22Rv1 (cell line): ENCODE measurements at regions not wholly inside any gene's neighbourhood (a gene's known extent, or its start where the extent isn't known, plus 50 kb on each side); places are given as distances from the start of the nearest gene placed in this dataset.

ENCODE experiments used
- H3K27ac ChIP-seq: fragments of 450-650 bp; 2 replicates; pipeline ENCODE4 v1.5.1; 2017
- ZFX ChIP-seq: fragments of 450-650 bp; IDR thresholded peaks from 2 replicates; pipeline ENCODE4 v1.6.1; 2017; ENCODE audit warnings: antibody characterized with exemption, borderline replicate concordance
- TF ChIP-seq, protein P1 (sequence below): fragments of 450-650 bp; IDR thresholded peaks from 2 replicates; pipeline ENCODE4 v1.5.1; 2017; ENCODE audit warnings: mild to moderate bottlenecking

DNA sequence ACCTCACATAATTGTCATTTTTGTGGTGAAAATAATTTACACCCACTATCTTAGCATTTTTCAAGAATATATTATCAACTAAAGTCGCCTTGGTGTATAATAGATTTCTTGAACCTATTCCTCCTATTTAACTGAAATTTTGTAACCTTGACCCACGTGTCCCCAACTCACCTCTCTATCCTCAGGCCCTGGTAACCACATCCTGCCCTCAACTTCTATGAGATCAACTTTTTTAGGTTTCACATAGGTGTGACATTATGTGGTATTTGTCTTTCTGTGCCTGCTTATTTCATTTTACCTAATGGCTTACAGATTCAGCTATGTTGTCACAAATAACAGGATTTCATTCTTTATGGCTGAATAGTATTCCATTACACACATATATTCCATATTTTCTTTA, 73.0 kb upstream of the CNTNAP4 start:
- no peak overlapping the region for H3K27ac ChIP-seq
- TF ChIP-seq, protein P1, sequence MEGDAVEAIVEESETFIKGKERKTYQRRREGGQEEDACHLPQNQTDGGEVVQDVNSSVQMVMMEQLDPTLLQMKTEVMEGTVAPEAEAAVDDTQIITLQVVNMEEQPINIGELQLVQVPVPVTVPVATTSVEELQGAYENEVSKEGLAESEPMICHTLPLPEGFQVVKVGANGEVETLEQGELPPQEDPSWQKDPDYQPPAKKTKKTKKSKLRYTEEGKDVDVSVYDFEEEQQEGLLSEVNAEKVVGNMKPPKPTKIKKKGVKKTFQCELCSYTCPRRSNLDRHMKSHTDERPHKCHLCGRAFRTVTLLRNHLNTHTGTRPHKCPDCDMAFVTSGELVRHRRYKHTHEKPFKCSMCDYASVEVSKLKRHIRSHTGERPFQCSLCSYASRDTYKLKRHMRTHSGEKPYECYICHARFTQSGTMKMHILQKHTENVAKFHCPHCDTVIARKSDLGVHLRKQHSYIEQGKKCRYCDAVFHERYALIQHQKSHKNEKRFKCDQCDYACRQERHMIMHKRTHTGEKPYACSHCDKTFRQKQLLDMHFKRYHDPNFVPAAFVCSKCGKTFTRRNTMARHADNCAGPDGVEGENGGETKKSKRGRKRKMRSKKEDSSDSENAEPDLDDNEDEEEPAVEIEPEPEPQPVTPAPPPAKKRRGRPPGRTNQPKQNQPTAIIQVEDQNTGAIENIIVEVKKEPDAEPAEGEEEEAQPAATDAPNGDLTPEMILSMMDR: no peak
- TF ChIP-seq ZFX: no peak

GRCh38 chr16:76207270-76207669, 69.9 kb upstream of the CNTNAP4 start:
- no peak overlapping the region for H3K27ac ChIP-seq
- TF ChIP-seq ZFX: no peak
- TF ChIP-seq, protein P1: no peak

DNA sequence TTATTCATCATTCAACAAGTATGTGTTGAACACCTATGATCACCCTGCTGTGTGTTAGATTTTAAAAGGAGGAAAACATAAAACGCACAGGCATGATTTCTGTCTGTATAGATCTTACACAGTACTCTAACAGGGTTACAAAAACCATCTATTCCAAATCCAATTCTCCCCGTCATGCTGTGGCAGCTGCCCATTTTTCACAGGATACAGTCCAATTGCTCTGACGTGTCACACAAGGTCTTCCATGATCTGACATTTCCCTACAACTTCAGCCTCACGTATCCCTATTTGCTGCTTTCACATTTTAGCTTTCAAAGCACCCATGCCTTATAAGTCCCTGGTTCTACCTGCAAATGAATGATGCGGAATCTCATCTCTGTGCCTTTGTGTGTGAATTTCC, 67.0 kb upstream of the CNTNAP4 start:
- H3K27ac ChIP-seq: no peak overlapping the region
- no peak for TF ChIP-seq ZFX
- TF ChIP-seq, protein P1: no peak

DNA sequence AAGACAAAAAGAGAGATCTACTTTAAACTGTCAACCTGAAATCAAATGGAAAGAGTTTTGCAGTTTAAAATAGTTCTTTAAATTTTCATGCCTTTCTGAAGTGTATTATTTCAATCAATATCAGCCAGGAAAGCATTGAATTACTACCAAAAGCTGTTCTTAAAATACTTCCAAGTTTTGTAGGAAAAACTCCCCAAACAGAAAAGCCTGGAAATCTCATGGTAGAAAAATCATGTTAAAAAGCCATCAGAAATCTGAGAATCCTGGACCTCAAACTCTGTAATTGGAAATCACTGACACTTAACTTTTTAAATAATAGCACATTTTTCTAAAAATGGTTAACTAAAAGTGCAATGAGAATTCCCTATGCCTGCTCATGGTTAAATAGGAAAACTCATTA, 63.3 kb upstream of the CNTNAP4 start:
- no peak overlapping the region for H3K27ac ChIP-seq
- TF ChIP-seq, protein P1: no peak
- TF ChIP-seq ZFX: no peak

DNA sequence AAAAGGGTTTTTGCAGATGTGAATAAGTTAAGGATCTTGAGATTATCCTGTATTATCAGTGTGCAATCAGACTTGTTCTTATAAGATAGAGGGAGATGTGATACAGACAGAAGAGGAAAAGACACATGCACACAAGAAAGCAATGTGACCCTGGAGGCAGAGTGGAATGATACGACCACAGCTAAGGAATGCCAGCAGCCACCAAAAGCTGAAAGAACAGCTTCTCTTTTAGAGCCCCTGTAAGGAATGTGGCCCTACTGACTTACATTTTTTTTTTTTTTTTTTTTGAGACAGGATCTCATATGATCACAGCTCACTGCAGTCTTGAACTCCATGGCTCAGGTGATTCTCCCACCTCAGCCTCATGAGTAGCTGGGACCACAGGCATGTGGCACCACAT, 62.3 kb upstream of the CNTNAP4 start:
- H3K27ac ChIP-seq: no peak overlapping the region
- no peak for TF ChIP-seq ZFX
- TF ChIP-seq, protein P1: no peak

DNA sequence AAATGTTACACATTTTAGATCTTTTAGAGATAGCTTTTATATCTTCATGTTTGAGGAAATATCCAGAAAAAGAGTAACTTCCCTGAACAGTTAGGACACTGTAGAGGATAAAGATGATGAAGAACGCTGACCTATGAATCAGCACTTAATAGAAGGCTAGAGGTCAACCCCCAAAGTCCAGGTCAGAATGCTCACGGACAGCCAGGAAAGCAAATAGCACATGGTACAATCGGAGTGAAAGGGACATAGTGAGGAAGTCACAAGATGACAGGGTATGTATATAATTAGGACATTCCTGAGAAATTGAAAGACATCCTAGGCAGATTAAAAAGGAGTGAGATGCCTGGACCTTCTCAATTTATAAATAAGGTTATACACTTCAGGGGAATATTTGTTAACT, 55.1 kb upstream of the CNTNAP4 start:
- TF ChIP-seq, protein P1: no peak
- no peak for TF ChIP-seq ZFX
- H3K27ac ChIP-seq: no peak overlapping the region

DNA sequence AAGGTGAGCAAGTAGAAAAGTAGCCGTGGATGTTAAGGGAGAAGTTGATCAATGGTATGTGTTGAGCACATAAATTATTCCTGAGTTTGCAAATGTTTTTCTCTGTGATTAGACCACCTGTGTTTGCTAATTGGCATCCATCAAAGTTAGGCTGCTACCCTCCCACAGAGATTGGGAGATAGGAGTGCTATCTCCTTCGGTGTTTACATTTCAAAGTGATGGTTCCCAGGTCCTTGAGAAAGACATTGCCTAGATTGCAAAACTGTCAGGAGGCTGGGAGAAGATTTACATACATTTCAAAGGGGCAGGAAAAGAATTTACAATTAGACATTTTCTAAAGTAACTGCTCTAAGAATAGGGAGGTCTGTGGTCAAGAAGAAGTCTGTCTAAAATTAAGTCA, 54.3 kb upstream of the CNTNAP4 start:
- H3K27ac ChIP-seq: no peak overlapping the region
- TF ChIP-seq ZFX: no peak
- TF ChIP-seq, protein P1: no peak
